Astrocyte of the hippocampus (primary cell): ENCODE measurements at regions not wholly inside any gene's neighbourhood (a gene's known extent, or its start where the extent isn't known, plus 50 kb on each side); places are given as distances from the start of the nearest gene placed in this dataset.

ENCODE experiments used
- DNase-seq: peaks from one replicate; pipeline ENCODE4 v3.0.0; 2011; ENCODE audit warnings: low read depth, low spot score

- peak; percentile 44 for DNase-seq
These were observed 300.1 kb upstream of the C2CD4B start for GRCh38 chr15:62465173-62465572.

GRCh38 chr15:62469478-62469873 lies 304.4 kb upstream of the C2CD4B start:
- no peak for DNase-seq

- peak; percentile 93 for DNase-seq
These were observed 305.0 kb upstream of the C2CD4B start for GRCh38 chr15:62469874-62470688.

- DNase-seq, result no peak
These were observed 307.7 kb upstream of the C2CD4B start for GRCh38 chr15:62472616-62473299.

GRCh38 chr15:62474021-62474770 lies 309.1 kb upstream of the C2CD4B start:
- DNase-seq, result no peak

GRCh38 chr15:62474771-62475124 lies 309.7 kb upstream of the C2CD4B start:
- peak; percentile 64 for DNase-seq

GRCh38 chr15:62475591-62475990 lies 310.5 kb upstream of the C2CD4B start:
- no peak for DNase-seq

GRCh38 chr15:62476163-62476562 lies 311.1 kb upstream of the C2CD4B start:
- DNase-seq, result no peak

- DNase-seq, result no peak
These were observed 312.8 kb upstream of the C2CD4B start for GRCh38 chr15:62477929-62478328.

GRCh38 chr15:62482785-62483429 lies 317.8 kb upstream of the C2CD4B start:
- DNase-seq, result peak; percentile 46

GRCh38 chr15:62483814-62484213 lies 318.7 kb upstream of the C2CD4B start:
- no peak for DNase-seq

GRCh38 chr15:62485170-62485720 lies 320.2 kb upstream of the C2CD4B start:
- DNase-seq, result no peak

- DNase-seq, result peak; percentile 82
These were observed 321.0 kb upstream of the C2CD4B start for GRCh38 chr15:62486041-62486440.

- no peak for DNase-seq
These were observed 323.3 kb upstream of the C2CD4B start for GRCh38 chr15:62488387-62488786.

- peak; percentile 56 for DNase-seq
These were observed 326.6 kb upstream of the C2CD4B start for GRCh38 chr15:62491642-62492041.

- DNase-seq, result no peak
These were observed 327.8 kb upstream of the C2CD4B start for GRCh38 chr15:62492900-62493299.

GRCh38 chr15:62494197-62494596 lies 329.1 kb upstream of the C2CD4B start:
- no peak for DNase-seq

GRCh38 chr15:62495670-62496614 lies 330.9 kb upstream of the C2CD4B start:
- DNase-seq, result peak; percentile 66

GRCh38 chr15:62497356-62497755 lies 332.3 kb upstream of the C2CD4B start:
- DNase-seq, result no peak

- no peak for DNase-seq
These were observed 333.2 kb upstream of the C2CD4B start for GRCh38 chr15:62498278-62498677.
